HG02588 (cell line): ENCODE measurements at regions not wholly inside any gene's neighbourhood (a gene's known extent, or its start where the extent isn't known, plus 50 kb on each side); places are given as distances from the start of the nearest gene placed in this dataset.

Source experiments
- ATAC-seq: cut with Tn5 transposase; IDR thresholded peaks from one replicate; pipeline ENCODE4 v1.9.1; 2021; ENCODE audit warnings: mild to moderate bottlenecking, moderate library complexity; ENCODE audit not compliant: unreplicated experiment

DNA sequence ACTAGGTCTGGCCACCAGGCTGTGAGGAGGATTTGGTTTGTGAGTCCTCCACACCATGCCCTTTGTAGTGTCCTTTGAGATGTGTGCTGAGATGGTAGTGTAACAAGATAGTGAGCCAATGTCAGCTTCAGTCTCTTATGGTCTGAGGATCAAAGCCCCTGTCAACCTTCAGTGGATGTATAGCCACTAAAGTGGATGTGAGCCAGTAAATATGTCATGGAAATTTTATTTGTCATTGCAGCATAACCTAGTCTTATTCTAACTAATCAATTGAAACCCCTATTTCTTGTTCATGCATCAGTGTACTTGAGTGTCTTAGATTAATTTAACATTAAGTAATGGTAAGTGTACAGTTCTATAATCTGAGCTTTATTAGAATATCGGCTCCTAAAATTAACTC lies 51.0 kb upstream of the WAC start:
- no peak for ATAC-seq
